GM18873 (cell line): ENCODE measurements at regions not wholly inside any gene's neighbourhood (a gene's known extent, or its start where the extent isn't known, plus 50 kb on each side); places are given as distances from the start of the nearest gene placed in this dataset.

Experiments
- ATAC-seq: cut with Tn5 transposase; IDR thresholded peaks from one replicate; pipeline ENCODE4 v1.9.1; 2021; ENCODE audit warnings: mild to moderate bottlenecking, moderate library complexity, moderate number of reproducible peaks; ENCODE audit not compliant: unreplicated experiment, low FRiP score

- no peak for ATAC-seq
Observed at GRCh38 chr7:54701982-54702381, 57.0 kb downstream of the SEC61G start.

DNA sequence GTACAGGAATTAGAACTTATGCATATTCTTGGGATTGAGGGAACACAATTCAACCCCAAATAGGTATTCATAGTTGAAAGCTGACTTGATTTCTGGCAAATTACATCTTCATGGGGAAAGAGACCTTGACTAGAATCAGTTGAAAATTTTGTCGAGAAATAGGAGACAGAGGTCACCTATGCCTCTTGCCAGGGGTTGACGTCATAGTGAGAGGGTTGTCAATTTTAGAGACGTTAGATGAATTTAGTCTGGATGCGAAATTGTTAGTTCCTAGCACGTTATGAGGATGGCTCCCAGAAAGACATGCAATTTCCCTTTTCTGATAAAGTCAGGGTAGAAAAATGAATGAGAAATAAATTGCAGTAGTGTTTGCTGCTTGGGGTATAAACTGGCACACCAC is 59.3 kb downstream of the SEC61G start:
- ATAC-seq: no peak

GRCh38 chr7:54697659-54698186 is 61.3 kb downstream of the SEC61G start:
- ATAC-seq: no peak

DNA sequence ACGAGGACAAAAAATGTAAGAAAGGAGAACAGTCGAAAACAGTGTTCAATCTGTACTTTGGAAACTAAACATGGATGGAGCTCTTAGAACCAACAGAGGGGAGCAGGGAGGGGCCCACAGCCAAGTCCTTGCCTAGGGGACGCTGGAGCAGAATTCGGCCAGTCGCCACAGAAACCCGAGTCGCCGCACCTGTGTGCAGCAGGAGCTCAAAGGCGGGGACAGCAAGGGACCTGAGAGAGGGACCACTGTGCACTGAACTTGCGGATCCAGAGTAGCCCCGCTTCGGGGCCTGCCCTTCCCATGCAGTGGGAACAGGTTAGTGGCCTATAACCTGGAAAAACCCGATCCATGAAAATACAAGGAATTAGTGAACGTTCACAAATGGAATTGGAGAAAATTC is 68.1 kb downstream of the SEC61G start:
- no peak for ATAC-seq

DNA sequence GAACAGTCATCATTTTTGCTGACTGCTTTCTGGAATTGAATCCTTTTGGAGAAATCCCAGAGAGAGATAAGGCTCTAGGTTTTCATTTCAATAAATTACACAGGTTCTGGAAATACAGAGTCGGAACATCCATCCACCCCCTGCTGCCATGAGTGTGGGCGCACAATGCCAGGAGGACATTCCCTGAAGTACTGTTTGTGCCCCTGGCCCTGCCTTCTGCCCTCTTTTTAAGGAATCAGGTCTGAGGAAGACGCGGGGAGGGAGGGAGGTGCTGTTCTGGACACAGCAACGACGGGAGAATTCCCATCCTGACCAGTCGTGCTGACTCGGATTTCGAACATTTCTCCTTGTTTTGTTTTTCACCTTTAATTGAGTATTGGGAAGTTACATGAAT is 69.0 kb downstream of the SEC61G start:
- ATAC-seq: no peak

DNA sequence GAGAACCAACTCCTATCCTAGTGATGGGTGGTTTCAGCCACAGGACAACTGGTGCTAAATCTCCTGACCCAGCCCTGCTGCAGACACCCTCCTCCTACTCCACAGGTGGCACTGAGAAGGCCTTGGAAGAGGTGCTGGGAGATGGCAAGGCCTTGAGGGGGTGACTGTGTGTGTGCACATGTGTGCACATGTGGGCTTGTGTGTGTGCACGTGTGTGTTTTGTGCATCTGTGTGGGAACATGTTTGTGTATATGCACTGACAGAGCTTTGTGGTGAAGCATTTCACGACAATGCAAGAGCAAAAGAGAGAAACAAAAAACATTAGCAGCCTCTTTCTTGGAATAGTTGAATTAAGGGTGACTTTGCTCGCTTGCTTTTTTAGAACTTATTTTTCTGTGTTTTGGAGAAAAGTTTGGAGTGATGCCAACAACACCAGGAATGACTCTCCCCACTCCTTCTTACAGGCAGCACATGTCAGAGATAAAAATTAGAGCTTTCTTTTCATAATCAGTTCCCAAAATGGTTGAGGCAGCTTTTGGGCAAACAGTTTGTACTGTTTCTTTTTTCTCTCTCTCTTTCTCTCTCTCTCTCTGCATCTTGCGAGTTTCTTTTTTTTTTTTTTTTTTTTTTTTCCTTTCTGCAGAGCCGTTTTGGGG is 69.5 kb downstream of the SEC61G start:
- ATAC-seq: no peak

- no peak for ATAC-seq
Observed at GRCh38 chr7:54687462-54688212, 71.4 kb downstream of the SEC61G start.

DNA sequence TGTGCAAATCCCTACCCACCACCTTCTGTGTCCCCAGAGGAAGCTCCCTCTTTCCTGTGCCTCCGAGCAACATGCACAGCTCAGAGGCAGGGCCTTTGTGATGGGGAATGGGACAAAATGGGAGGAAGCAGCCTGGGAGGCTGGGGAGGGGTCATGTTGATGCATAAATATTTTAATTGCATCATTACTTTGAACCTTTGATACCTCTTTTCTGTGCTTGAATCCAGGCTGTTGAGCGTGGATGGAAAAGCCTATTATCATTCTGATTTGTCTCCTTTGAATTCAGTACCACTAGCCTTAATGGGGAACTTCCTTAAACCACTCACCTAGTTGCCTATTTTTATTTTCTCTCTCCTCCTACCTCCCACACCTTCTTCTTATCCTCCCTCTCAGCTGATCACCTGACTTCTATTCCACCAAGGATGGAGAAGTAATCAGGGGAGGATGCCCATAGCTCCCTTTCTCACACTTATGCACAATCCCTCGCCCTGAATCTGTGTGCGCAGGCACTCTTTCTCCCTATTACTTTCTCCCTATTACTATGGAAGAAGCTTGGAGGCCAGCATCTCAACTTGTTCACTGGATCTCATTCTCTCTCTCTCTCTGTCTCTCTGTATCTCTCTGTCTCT is 78.5 kb downstream of the SEC61G start:
- no peak for ATAC-seq

DNA sequence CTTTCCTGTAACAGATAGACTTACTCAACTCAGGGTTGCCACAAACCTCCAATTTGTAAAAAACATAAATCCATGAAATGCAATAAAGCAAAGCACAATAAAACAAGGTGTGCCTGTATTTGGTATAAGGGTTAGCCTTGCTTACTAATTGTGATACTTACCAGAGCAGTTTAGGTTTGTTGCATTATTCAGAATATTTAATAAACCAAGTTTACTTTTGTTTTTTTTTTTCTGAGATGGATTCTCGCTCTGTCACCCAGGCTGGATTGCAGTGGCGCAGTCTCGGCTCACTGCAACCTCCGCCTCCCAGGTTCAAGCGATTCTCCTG is 79.6 kb downstream of the SEC61G start:
- no peak for ATAC-seq

GRCh38 chr7:54678763-54679489 is 80.1 kb downstream of the SEC61G start:
- no peak for ATAC-seq

- no peak for ATAC-seq
Observed at GRCh38 chr7:54674891-54675290, 84.1 kb downstream of the SEC61G start.

- no peak for ATAC-seq
Observed at GRCh38 chr7:54672519-54672918, 86.5 kb downstream of the SEC61G start.

- ATAC-seq: peak; percentile 56
Observed at GRCh38 chr7:54664235-54665228, 94.5 kb downstream of the SEC61G start.

DNA sequence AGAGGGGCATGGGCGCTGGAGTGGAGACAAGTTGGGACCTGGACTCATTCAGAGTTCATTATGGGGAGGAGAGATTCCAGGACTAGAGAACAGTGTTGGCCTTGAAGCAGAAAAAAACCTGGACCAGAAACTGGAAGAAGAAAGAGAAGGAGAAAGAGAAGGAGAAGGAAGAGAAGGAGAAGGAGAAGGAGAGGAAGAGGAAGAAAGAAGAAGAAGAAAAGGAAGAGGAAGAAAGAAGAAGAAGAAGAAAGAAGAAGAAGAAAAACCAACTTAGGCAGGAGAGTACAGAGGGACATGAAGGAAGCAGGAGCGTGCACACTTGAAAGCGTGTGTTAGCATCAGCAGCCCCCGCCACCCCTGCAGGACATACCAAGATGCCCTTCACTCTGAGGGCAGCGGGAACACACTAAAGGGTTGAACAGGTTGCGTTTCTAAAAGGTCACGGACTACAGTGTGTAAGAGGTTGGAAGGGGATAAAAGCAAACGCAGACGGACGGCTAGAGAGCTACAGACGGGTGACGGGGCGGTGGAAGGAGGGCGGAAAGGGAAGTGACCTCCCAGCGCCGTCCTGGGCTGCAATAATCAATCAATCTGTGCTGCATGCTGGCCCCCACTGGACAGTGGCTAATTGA is 95.3 kb downstream of the SEC61G start:
- no peak for ATAC-seq

- no peak for ATAC-seq
Observed at GRCh38 chr7:54663186-54663585, 95.8 kb downstream of the SEC61G start.

GRCh38 chr7:54662701-54663100 is 96.3 kb downstream of the SEC61G start:
- ATAC-seq: no peak

- no peak for ATAC-seq
Observed at GRCh38 chr7:54653905-54654304, 105.1 kb downstream of the SEC61G start.

- no peak for ATAC-seq
Observed at GRCh38 chr7:54643064-54643463, 100.9 kb downstream of the VSTM2A start.

DNA sequence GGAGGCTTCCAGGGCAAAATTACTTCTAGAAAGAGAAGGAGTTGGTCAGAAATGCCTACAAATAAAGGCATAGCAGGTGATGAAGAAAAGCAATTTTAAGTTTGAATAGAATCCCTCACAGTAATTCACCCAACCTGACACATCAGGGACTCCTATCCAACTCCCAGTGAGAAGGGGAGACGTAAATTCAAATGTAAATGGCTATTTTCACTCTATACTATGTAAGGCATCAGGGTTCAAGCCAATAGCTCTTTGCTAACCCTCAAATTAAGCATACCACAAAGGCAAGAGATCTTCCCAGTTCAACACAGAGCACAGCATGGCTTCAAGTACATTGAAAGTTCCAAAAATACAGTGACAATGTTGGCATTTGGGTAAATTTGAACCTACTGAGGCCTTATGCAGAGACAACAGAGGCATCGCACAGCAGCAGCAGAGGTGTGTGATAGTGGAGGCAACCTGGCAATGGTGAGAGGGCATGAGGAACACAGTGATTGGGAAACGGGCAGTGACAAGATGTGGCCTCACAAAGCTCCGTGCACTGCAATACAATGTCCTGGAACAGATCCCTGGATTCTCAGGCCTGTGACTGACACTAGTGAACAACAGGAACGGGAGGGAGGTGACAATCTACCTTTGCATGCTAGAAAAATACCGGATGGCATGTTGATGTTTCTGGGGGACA is 95.7 kb downstream of the VSTM2A start:
- ATAC-seq: no peak
